HG02642 (cell line): ENCODE measurements at regions not wholly inside any gene's neighbourhood (a gene's known extent, or its start where the extent isn't known, plus 50 kb on each side); places are given as distances from the start of the nearest gene placed in this dataset.

ENCODE experiments used
- ATAC-seq: cut with Tn5 transposase; IDR thresholded peaks from one replicate; pipeline ENCODE4 v1.9.1; 2021; ENCODE audit warnings: mild to moderate bottlenecking; ENCODE audit not compliant: unreplicated experiment, poor library complexity

- no peak for ATAC-seq
These were observed 111.9 kb upstream of the AGTR1 start for GRCh38 chr3:148585671-148586379.

- no peak for ATAC-seq
These were observed 109.4 kb upstream of the AGTR1 start for GRCh38 chr3:148588291-148588690.

- ATAC-seq: no peak
These were observed 106.2 kb upstream of the AGTR1 start for GRCh38 chr3:148591525-148591924.

GRCh38 chr3:148598619-148599018 is 99.1 kb upstream of the AGTR1 start:
- ATAC-seq: no peak

- no peak for ATAC-seq
These were observed 98.2 kb upstream of the AGTR1 start for GRCh38 chr3:148599481-148599880.

DNA sequence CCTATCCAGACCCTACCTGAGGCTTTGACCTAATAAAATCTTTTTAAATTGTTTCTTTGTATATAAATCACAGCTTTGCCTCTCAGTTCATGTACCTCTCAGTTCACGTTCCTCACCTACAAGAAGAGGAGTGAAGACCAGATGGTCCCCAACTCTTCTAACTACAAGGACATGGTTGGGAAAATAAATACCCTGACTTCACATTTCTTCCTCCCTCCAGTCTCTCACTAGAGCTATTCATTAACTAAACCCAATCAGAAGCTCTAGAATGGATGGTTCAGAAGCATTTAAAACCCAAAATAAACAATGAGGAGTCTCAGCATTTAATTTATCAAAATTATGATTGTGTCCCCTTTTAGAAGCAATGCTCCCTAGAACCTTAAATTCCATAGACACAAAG is 97.3 kb upstream of the AGTR1 start:
- ATAC-seq: no peak

DNA sequence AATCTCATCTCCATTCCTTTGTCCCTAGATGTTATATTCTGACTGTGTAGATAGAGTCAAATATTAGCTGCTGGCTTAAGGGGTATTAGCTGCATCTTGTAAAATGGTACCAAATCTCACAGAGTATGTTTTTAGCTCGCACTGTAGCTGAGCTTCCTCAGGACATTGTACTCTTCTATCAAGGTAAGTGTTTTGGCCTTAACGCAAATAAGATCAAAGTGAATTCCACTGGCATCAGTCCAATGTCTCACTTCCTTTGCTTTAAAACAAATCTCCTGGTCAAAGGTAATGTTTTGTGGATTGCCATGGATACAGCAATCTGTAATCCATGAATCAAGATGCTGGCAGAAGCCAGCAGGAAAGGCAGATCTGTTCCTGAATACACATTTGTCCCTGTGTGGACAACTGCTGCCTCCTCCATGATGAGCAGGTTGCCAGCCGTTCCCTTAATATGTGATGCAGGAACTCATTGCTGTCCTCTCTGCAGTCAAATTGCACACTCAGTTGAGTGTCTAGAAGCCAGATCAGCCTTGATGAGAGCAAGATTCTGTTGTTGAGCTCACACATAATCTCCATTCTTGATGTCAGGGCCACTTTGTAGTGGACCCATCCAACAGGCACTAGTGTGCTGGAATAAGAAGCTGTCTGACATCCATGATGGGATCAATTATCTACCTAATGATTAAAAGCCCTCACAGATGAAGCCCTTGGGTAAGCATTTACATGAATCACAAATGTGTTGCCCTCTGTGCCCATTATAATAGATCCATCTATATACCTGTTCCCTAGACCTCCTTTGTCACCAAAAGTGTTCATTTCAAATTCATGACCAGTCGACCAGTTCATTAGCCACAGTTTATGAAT is 96.6 kb upstream of the AGTR1 start:
- no peak for ATAC-seq

DNA sequence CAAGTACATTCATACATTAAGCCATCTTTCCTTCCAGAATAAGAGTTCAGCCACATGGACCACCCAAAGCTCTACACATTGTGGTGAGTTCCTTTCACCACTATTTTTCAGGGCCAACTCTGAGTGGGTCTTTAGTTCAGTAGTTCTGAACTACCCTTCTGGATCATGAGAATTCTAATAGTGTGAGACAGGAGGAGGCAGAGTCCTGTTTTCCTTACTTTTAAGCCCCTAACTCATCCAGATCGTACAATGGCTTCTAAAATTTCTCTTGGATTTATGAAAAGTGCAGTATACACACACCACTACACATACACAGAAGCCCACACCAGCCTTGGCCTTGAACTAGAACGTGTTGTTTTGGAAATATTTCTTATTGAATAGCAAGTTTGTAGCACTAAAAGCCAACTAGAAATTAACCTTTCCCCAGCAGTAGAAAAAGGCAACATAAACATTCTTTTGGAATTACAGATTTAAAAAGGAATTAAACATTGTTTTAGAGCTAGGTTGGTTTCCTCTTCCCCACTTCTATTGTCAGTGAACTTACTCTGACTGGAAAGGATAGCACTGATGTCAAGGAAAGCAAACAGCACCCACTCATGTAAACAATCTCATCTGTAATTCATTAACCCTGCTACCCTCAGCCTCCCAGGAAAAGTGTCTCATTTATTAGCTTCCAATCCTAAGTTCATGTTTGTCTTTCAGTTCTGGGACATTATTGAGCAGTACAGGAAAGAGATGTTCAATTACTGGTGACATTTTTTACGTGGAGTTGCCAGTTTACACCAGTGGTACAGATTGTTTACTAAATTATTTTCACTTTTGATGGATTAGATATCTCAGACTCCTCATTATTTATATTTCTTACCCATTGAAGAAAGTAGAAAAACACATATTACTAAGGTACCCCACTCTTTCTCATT is 95.7 kb upstream of the AGTR1 start:
- no peak for ATAC-seq

- no peak for ATAC-seq
These were observed 93.2 kb upstream of the AGTR1 start for GRCh38 chr3:148604270-148605085.

DNA sequence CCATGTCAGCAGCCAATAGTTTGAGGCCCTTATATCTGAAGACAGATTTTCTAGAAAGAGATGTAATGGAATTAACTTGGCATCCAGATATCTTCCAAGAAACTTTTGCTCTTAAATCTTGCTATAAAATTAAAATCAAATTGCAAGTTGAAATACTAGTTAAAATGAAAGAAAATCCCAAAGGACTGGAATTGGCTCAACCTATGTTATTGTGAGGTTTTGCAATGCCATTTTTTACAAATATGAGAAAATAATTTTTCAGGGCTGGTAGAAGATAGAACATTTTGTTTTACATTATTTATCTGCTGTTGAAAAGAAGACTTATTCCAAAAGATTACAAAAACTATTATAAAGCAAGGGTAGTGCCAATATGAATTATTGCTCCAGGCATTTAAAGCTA is 92.2 kb upstream of the AGTR1 start:
- no peak for ATAC-seq

GRCh38 chr3:148606979-148607378 is 90.7 kb upstream of the AGTR1 start:
- ATAC-seq: no peak

GRCh38 chr3:148607491-148607890 is 90.2 kb upstream of the AGTR1 start:
- ATAC-seq: no peak

- ATAC-seq: no peak
These were observed 85.4 kb upstream of the AGTR1 start for GRCh38 chr3:148612278-148612677.

DNA sequence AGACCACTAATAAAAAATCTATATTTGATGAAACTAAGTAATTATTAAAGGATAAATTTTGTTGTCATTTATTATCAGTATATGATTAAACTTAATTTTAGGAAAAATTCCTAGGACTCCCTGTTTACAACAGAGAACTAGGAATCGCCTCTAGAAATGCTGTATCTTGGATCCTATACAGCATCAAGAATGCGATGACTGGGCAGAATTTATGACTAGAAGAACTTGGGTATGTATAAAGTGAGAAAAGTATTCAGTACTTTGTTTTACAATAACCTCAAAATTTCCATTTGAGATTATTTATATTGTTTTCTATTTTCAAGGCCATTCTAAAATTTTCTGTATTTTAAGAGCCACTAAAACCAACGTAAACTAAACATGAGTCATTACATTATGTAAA is 82.3 kb upstream of the AGTR1 start:
- no peak for ATAC-seq

DNA sequence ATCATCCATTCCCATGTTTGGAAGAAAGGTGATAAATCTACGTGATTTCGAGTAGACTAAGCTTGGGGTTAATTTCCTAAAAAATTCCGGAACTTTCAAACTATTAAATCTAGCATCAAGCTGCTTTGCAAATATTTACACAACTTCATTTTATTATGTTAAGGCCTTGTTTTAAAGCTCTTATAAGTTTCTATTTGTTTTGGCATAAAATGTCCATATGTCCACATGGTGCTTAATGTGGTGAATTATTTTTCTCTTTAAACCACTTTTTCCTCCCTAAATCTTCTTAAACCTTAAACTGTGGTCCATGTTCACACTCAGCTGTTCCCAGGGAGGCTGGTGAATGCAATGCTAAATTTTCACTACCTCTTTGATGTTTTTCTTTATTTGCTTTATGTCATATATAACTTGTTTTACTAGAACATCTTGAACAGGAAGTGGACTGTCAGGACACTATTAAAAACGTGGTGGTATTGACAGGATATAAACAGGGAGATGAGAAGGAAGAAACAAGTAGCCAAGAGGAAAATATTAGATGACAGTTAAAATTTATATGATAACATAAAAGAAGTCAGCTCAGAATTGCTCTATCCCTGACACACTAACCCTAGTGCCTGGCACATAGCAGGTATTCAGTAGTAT is 72.5 kb upstream of the AGTR1 start:
- no peak for ATAC-seq

- ATAC-seq: no peak
These were observed 71.7 kb upstream of the AGTR1 start for GRCh38 chr3:148625991-148626390.

DNA sequence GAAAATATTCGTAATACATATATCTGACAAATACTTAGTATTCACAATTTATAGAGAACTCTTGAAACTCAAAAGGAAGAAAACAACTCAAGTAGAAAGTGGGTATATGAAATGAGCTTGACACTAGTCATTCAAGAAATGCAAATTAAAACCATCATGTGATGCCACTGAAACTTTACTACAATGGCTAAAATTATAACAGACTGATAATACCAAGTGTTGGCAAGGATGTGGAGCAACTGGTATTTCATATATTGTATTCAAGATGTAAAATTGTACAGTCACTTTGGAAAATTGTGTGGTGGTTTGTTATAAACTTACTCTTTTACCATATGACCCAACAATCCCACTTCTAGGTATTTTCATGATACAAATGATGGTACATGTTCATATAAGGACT is 68.7 kb upstream of the AGTR1 start:
- ATAC-seq: no peak

DNA sequence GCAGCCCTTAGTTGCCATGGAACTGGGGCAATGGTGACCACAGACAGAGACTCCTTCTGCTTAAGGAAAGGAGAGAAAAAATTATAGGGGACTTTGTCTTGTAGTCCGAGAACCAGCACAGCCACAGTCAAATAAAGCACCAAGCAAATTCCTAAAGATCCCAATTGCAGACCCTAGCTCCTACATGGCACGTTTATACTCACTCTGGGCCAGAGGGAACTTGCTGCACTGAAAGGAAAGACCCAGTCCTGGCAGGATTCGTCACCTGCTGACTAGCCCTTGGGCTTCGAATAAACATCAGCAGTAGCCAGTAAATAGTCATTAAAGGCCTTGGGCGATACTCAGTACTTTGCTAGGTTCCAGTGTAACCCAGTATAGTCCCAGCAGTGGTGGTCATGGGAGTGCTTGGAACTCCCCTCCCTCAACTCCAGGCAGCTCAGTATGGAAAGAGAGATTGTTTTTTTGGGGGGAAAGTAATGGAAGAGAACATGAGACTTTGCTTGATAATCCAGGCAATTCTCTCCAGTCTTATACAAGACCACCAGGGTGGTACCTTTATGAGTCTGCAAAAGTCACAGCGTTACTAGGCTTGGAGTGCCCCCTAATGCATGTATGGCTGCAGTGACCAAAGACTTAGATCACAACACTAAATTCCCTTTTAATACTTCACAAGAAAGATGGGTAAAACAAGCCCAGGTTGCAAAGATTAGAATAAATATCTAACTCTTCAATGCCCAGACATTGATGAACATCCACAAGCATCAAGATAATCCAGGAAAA is 66.4 kb upstream of the AGTR1 start:
- no peak for ATAC-seq

- ATAC-seq: no peak
These were observed 56.0 kb upstream of the AGTR1 start for GRCh38 chr3:148641722-148642121.
